Tibial artery (tissue), 4 donors: ENCODE measurements at regions not wholly inside any gene's neighbourhood (a gene's known extent, or its start where the extent isn't known, plus 50 kb on each side); places are given as distances from the start of the nearest gene placed in this dataset.
"Not testable (repeated sequence)": the region's sequence is repeated elsewhere in the genome, so short reads cannot be mapped to it uniquely, and the experiment has no call there.

ENCODE experiments used
- DNase-seq, 2 donors: peaks; one replicate each; pipeline ENCODE4 v3.0.0-alpha.2; 2019
- H3K27ac ChIP-seq, 2 donors: fragments of 200-600 bp; sonication (generic) in 1 of 2; 1 replicate in 1 of 2; 2 replicates in 1 of 2; pipeline ENCODE4 v1.5.1; 2018 to 2019; ENCODE audit warnings: mild to moderate bottlenecking in 1 of 2
- H3K27me3 ChIP-seq, 2 donors: fragments of 200-600 bp; sonication (generic) in 1 of 2; one replicate each; pipeline versions ENCODE4 v1.5.1 to v1.6.0; 2016 to 2019
- H3K36me3 ChIP-seq, 3 donors: fragments of 200-600 bp; sonication (generic) in 2 of 3; one replicate each; pipeline ENCODE4 v1.5.1; 2016 to 2019; ENCODE audit warnings: mild to moderate bottlenecking in 2 of 3
- H3K4me1 ChIP-seq, 4 donors: fragments of 200-600 bp; sonication (generic) in 2 of 4; 1 replicate in 3 of 4; 2 replicates in 1 of 4; pipeline ENCODE4 v1.5.1; 2016 to 2019
- H3K4me3 ChIP-seq, 2 donors: fragments of 200-600 bp; sonication (generic) in 1 of 2; 1 replicate in 1 of 2; 2 replicates in 1 of 2; pipeline ENCODE4 v1.5.1; 2018 to 2019; ENCODE audit warnings: mild to moderate bottlenecking in 2 of 2
- H3K9me3 ChIP-seq, 3 donors: fragments of 200-600 bp; sonication (generic) in 1 of 3; one replicate each; pipeline ENCODE4 v1.5.1; 2016 to 2019
- CTCF ChIP-seq, 2 experiments: fragments of 200-600 bp in 1 of 2; fragments of 450-650 bp in 1 of 2; IDR thresholded peaks; one replicate each; pipeline ENCODE4 v1.5.1; 2017 to 2019; ENCODE audit warnings: antibody characterized with exemption in 2 of 2, mild to moderate bottlenecking in 1 of 2, moderate library complexity in 1 of 2
- intact Hi-C: fragments of 100-400 bp; cut with DNase I; formaldehyde crosslinking; loops from one replicate; pipeline ENCODE4 v1.15.0; 2023; ENCODE audit warnings: low total_unique reads

- intact Hi-C loops: no loop called here
- H3K9me3 ChIP-seq: no peaks in the 10 kb centered on the region
- no peaks in the 10 kb centered on the region for H3K4me1 ChIP-seq
- no peak overlapping the region for H3K4me3 ChIP-seq
- no peak for TF ChIP-seq CTCF (IDR thresholded peaks at IDR 0.05)
- no peaks in the 10 kb centered on the region for H3K27me3 ChIP-seq
- no peak overlapping the region for H3K27ac ChIP-seq
- H3K36me3 ChIP-seq: no peaks in the 10 kb centered on the region
- DNase-seq: no peak
Observed at GRCh38 chrX:77298790-77299189, 148.4 kb upstream of the FGF16 start.

GRCh38 chrX:77299549-77299948 lies 147.6 kb upstream of the FGF16 start:
- H3K27ac ChIP-seq: no peak overlapping the region
- peaks cover 0 to under 1% (median 0%) of the 10 kb centered on the region in 3 donors for H3K9me3 ChIP-seq
- no peaks in the 10 kb centered on the region for H3K36me3 ChIP-seq
- intact Hi-C loops: no loop called here
- no peak for DNase-seq
- no peak overlapping the region for H3K4me3 ChIP-seq
- H3K27me3 ChIP-seq: no peaks in the 10 kb centered on the region
- TF ChIP-seq CTCF (IDR thresholded peaks at IDR 0.05): no peak
- H3K4me1 ChIP-seq: no peaks in the 10 kb centered on the region

- DNase-seq: no peak
- no peak overlapping the region for H3K4me3 ChIP-seq
- H3K27ac ChIP-seq: no peak overlapping the region
- H3K9me3 ChIP-seq: no peaks in the 10 kb centered on the region
- H3K4me1 ChIP-seq: peaks cover 0 to 6% (median under 1%) of the 10 kb centered on the region in 4 donors
- no peak for TF ChIP-seq CTCF (IDR thresholded peaks at IDR 0.05)
- H3K27me3 ChIP-seq: no peaks in the 10 kb centered on the region
- H3K36me3 ChIP-seq: no peaks in the 10 kb centered on the region
- intact Hi-C loops: no loop called here
Observed at GRCh38 chrX:77342004-77342403, 105.2 kb upstream of the FGF16 start.

- H3K27me3 ChIP-seq: no peaks in the 10 kb centered on the region
- H3K27ac ChIP-seq: peak overlapping the region in 1 of 2 donors; percentile 43
- H3K4me1 ChIP-seq: peaks cover 0 to 15% (median 4%) of the 10 kb centered on the region in 4 donors
- no peaks in the 10 kb centered on the region for H3K9me3 ChIP-seq
- no peak for TF ChIP-seq CTCF (IDR thresholded peaks at IDR 0.05)
- intact Hi-C loops: no loop called here
- no peak for DNase-seq
- H3K36me3 ChIP-seq: no peaks in the 10 kb centered on the region
- no peak overlapping the region for H3K4me3 ChIP-seq
Observed at GRCh38 chrX:77346859-77347258, 100.3 kb upstream of the FGF16 start.

GRCh38 chrX:77347572-77347971 lies 99.6 kb upstream of the FGF16 start:
- H3K4me1 ChIP-seq: peaks cover 0 to 15% (median 4%) of the 10 kb centered on the region in 4 donors
- no peaks in the 10 kb centered on the region for H3K9me3 ChIP-seq
- intact Hi-C loops: no loop called here
- H3K36me3 ChIP-seq: no peaks in the 10 kb centered on the region
- TF ChIP-seq CTCF (IDR thresholded peaks at IDR 0.05): no peak
- H3K4me3 ChIP-seq: no peak overlapping the region
- no peaks in the 10 kb centered on the region for H3K27me3 ChIP-seq
- peak overlapping the region; percentile 6 to 43 for H3K27ac ChIP-seq
- DNase-seq: no peak

GRCh38 chrX:77389891-77390290 lies 57.3 kb upstream of the FGF16 start:
- H3K4me3 ChIP-seq: no peak overlapping the region
- H3K9me3 ChIP-seq: peaks cover 0 to 9% (median 6%) of the 10 kb centered on the region in 3 donors
- DNase-seq: no peak
- H3K4me1 ChIP-seq: no peaks in the 10 kb centered on the region
- intact Hi-C loops: no loop called here
- no peaks in the 10 kb centered on the region for H3K27me3 ChIP-seq
- no peak for TF ChIP-seq CTCF (IDR thresholded peaks at IDR 0.05)
- no peaks in the 10 kb centered on the region for H3K36me3 ChIP-seq
- H3K27ac ChIP-seq: no peak overlapping the region

- H3K27ac ChIP-seq, intact Hi-C loops, H3K27me3 ChIP-seq, H3K9me3 ChIP-seq, H3K4me3 ChIP-seq, DNase-seq, H3K4me1 ChIP-seq, H3K36me3 ChIP-seq: not testable (repeated sequence)
Observed at GRCh38 chrX:77390365-77390764, 56.8 kb upstream of the FGF16 start.
